ENCODE measurements at regions not wholly inside any gene's neighbourhood (a gene's known extent, or its start where the extent isn't known, plus 50 kb on each side); places are given as distances from the start of the nearest gene placed in this dataset.

- TF ChIP-seq CTCF (IDR thresholded peaks at IDR 0.05), result no peak
Measured at GRCh38 chr2:67571785-67572718, 174.9 kb downstream of the ETAA1 start.

GRCh38 chr2:67572721-67573435 is 175.7 kb downstream of the ETAA1 start:
- no peak for TF ChIP-seq CTCF (IDR thresholded peaks at IDR 0.05)

DNA sequence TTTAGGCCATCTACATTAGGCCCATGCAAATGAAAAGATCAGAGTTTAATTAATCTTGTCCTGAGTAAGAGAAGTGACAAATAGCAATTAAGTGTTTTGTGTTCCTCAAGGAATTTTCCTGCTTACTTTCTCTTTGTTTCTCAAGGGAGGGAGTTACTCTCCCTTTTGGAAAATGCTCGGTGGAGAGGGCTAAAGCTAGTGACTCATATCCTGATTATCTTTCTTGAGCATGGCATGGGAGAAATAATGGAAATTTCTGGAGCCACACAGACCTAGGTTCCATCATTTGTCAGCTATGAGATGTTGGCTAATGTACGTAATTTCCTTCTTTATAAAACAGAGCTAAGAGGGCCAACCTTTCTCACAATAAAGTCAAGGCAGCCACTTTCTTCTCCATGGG is 177.1 kb downstream of the ETAA1 start:
- TF ChIP-seq CTCF (IDR thresholded peaks at IDR 0.05), result no peak

DNA sequence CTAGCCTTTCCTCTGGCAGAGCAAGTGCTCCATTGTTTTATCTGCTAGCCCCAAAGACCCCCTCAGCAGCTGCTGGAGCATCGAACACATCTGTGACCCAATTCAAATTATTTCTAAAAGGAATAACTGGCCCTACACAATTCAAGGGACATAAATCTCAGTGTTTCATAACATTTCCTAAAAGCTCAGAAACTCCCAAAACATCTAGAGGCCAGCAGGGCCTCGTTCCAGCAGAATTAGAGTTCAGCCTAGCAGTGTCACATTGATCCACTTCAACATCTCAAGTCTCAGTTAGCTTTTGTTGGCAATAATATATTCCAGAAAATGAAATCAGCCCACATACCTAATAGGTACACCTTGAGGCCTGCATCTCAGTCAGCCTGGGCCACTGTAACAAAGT is 179.1 kb downstream of the ETAA1 start:
- no peak for TF ChIP-seq CTCF (IDR thresholded peaks at IDR 0.05)

DNA sequence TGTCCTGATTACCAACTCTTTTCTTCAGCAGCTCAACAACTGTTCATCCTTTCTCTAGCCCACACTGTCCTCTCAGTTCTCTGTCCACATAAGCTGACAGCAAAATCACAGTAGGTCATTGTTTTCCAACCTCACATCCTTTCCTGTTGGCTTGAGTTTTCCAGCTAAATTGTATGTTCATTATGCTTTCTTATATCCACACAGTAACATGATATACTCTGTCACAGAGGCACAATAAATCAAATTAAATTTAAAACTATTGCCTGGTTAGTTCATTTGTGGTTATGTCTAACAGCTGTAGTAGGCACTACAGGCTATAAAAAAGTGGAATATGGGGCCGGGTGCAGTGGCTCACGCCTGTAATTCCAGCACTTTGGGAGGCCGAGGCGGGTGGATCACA is 179.9 kb downstream of the ETAA1 start:
- no peak for TF ChIP-seq CTCF (IDR thresholded peaks at IDR 0.05)

GRCh38 chr2:67579216-67579615 is 182.1 kb downstream of the ETAA1 start:
- TF ChIP-seq CTCF (IDR thresholded peaks at IDR 0.05), result no peak

DNA sequence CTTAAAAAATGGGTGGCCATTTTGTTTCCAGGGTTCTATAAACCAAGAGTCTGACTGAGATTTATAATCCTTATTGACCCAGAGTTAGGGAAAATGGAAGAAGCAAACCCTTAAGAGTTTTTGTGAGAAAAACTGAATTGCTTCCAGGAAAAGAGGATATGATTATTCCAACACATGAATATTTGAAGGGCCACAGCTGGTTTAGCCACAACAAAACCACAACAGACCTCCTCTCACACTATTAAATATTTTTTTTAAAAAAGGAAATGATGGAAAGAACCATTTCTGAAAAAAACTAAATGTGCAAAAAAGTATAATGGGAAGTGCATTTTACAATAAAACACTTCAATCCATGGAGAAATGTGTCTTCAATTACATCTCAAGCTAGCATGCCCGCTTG is 182.7 kb downstream of the ETAA1 start:
- TF ChIP-seq CTCF (IDR thresholded peaks at IDR 0.05), result no peak
